Smooth muscle cell (in vitro differentiated cells): ENCODE measurements at regions not wholly inside any gene's neighbourhood (a gene's known extent, or its start where the extent isn't known, plus 50 kb on each side); places are given as distances from the start of the nearest gene placed in this dataset.

Experiments used
- DNase-seq: peaks from one replicate; lab custom pipeline; 2025; ENCODE audit not compliant: unreplicated experiment; lab: John Stamatoyannopoulos, UW
- H2AFZ ChIP-seq: fragments of 200-600 bp; sonication (generic); 2 replicates; pipeline ENCODE4 v1.6.0; 2016; ENCODE audit warnings: antibody characterized with exemption, low read depth, mild to moderate bottlenecking
- H3F3A ChIP-seq: fragments of 200-600 bp; sonication (generic); 2 replicates; pipeline ENCODE4 v1.6.0; 2017; ENCODE audit warnings: antibody characterized with exemption, low read depth
- H3K27ac ChIP-seq: fragments of 200-600 bp; sonication (generic); 2 replicates; pipeline ENCODE4 v1.5.1; 2016; ENCODE audit warnings: low read depth, mild to moderate bottlenecking
- H3K27me3 ChIP-seq: fragments of 200-600 bp; sonication (generic); 2 replicates; pipeline ENCODE4 v1.6.1; 2016; ENCODE audit warnings: low read depth, mild to moderate bottlenecking
- H3K36me3 ChIP-seq: fragments of 200-600 bp; sonication (generic); 2 replicates; pipeline ENCODE4 v1.5.1; 2016; ENCODE audit warnings: low read depth
- H3K4me1 ChIP-seq: fragments of 200-600 bp; sonication (generic); 2 replicates; pipeline ENCODE4 v1.5.1; 2016; ENCODE audit warnings: low read depth
- H3K4me2 ChIP-seq: fragments of 200-600 bp; sonication (generic); 2 replicates; pipeline ENCODE4 v1.6.0; 2016; ENCODE audit warnings: mild to moderate bottlenecking
- H3K4me3 ChIP-seq: fragments of 200-600 bp; sonication (generic); 2 replicates; pipeline ENCODE4 v1.5.1; 2016; ENCODE audit warnings: mild to moderate bottlenecking
- H3K79me2 ChIP-seq: fragments of 200-600 bp; sonication (generic); 2 replicates; pipeline ENCODE4 v1.6.0; 2016; ENCODE audit warnings: low read depth, mild to moderate bottlenecking
- H3K9ac ChIP-seq: fragments of 200-600 bp; sonication (generic); 2 replicates; pipeline ENCODE4 v1.6.0; 2016; ENCODE audit warnings: low read depth
- H3K9me3 ChIP-seq: fragments of 200-600 bp; sonication (generic); replicated peaks from 2 replicates; pipeline ENCODE4 v1.5.1; 2016; ENCODE audit warnings: low read depth
- H4K20me1 ChIP-seq: fragments of 200-600 bp; sonication (generic); 2 replicates; pipeline ENCODE4 v1.6.0; 2016; ENCODE audit warnings: low read depth
- WGBS: methylation state at CpG from one replicate; pipeline ENCODE4 v1.1.7; 2016; ENCODE audit warnings: low lambda C conversion rate; 5-methylcytosine and 5-hydroxymethylcytosine counted together
- TF ChIP-seq, protein P1 (sequence below): fragments of 200-600 bp; sonication (generic); IDR thresholded peaks from 2 replicates; pipeline ENCODE4 v1.5.1; 2017; ENCODE audit warnings: borderline replicate concordance, mild to moderate bottlenecking, antibody characterized with exemption; ENCODE audit not compliant: insufficient read depth, poor library complexity, severe bottlenecking

DNA sequence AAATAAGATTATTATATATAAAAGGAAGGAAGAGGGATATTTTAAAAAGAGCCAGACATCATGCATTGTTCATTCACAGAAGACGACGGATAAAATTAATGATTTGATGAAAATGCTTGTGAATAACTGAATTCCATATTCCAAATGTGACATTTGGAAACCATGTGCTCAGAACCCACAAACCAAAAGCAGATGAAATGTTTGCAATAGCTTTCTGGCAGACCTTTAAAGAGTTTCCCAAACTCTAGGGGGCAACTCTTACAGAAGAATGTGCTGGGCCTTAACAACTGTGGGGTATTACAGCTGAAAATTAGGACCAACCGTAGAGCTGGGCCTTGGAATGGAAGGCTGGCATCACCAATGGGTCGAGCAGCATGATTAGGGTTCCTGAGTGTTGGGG lies 471.0 kb downstream of the EFNA5 start:
- Histone ChIP-seq H3K27me3 (no peaks in the 10 kb centered on the region), H3K79me2 (no peaks in the 10 kb centered on the region), H3K4me2 (no peak overlapping the region), H2AFZ (no peak overlapping the region), H3K27ac (no peak overlapping the region), H4K20me1 (no peaks in the 10 kb centered on the region), H3K36me3 (no peaks in the 10 kb centered on the region), H3K4me3 (no peak overlapping the region), H3K9me3 (no peaks in the 10 kb centered on the region), H3K4me1 (no peaks in the 10 kb centered on the region), H3F3A (no peaks in the 10 kb centered on the region), H3K9ac (no peak overlapping the region)
- WGBS, result 92% methylated on average over 4 of the region's 4 CpGs
- DNase-seq, result no peak
- TF ChIP-seq, protein P1, sequence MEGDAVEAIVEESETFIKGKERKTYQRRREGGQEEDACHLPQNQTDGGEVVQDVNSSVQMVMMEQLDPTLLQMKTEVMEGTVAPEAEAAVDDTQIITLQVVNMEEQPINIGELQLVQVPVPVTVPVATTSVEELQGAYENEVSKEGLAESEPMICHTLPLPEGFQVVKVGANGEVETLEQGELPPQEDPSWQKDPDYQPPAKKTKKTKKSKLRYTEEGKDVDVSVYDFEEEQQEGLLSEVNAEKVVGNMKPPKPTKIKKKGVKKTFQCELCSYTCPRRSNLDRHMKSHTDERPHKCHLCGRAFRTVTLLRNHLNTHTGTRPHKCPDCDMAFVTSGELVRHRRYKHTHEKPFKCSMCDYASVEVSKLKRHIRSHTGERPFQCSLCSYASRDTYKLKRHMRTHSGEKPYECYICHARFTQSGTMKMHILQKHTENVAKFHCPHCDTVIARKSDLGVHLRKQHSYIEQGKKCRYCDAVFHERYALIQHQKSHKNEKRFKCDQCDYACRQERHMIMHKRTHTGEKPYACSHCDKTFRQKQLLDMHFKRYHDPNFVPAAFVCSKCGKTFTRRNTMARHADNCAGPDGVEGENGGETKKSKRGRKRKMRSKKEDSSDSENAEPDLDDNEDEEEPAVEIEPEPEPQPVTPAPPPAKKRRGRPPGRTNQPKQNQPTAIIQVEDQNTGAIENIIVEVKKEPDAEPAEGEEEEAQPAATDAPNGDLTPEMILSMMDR, result no peak

DNA sequence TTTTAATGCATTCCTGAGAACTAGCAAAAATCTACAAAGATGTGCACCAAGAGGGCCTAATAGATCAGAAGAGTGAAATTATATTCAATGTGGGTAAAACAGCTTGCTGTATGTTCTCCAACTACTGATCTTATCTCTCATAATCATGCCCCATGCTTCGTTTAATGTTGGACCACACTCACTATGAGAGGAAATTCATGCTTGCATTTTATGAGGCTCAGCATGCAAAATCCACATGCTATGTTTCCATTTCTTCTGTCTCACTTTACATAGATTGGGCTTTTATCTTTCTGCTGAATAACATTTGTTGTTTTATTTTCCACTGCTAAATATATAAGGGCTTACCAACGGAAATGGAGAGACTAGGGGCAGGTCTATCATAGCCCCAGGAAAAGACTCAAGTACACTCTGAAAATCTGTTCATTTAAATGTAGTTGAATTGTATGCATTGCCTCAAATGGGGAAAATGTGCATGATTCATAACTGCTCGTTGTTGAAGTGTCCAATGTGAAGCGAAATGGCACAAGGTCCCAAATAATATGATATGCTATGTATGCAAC lies 474.2 kb downstream of the EFNA5 start:
- Histone ChIP-seq H3K27me3 (no peaks in the 10 kb centered on the region), H4K20me1 (no peaks in the 10 kb centered on the region), H3K4me3 (no peak overlapping the region), H3K4me1 (no peaks in the 10 kb centered on the region), H3K9ac (no peak overlapping the region), H3K9me3 (no peaks in the 10 kb centered on the region), H2AFZ (no peak overlapping the region), H3K79me2 (no peaks in the 10 kb centered on the region), H3K36me3 (no peaks in the 10 kb centered on the region), H3K27ac (no peak overlapping the region), H3K4me2 (no peak overlapping the region), H3F3A (no peaks in the 10 kb centered on the region)
- no peak for DNase-seq
- WGBS, result 81% methylated on average over 4 of the region's 4 CpGs
- TF ChIP-seq, protein P1, result no peak

DNA sequence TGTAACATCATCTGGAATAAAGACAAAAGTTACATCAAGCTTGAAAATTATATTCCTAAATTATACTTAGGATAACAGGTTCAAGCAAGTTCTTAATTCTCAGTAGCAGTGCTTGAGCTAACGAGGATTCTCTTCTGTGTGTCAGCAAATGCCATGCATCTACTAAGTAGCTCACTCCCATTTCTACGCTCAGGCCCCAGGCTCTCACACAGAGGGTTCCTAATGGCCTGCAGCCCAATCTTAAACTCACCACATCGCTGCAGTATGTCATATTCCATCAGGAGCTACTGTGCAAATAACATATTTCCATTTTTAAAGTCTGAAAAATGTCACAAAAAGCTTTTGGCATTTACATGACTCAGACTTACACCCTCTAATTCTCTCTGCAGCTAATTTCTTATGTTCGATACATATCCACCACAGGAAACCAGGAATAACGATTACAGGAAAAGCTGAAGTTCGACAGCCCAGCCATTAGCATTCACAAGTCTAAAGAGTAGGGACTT lies 474.8 kb downstream of the EFNA5 start:
- no peak overlapping the region for H3K9ac ChIP-seq
- DNase-seq, result no peak
- H3K4me2 ChIP-seq, result no peak overlapping the region
- no peaks in the 10 kb centered on the region for H3K9me3 ChIP-seq
- H3K36me3 ChIP-seq, result no peaks in the 10 kb centered on the region
- H3K4me3 ChIP-seq, result no peak overlapping the region
- TF ChIP-seq, protein P1, result no peak
- no peaks in the 10 kb centered on the region for H4K20me1 ChIP-seq
- no peaks in the 10 kb centered on the region for H3K27me3 ChIP-seq
- no peaks in the 10 kb centered on the region for H3K79me2 ChIP-seq
- H2AFZ ChIP-seq, result no peak overlapping the region
- H3F3A ChIP-seq, result no peaks in the 10 kb centered on the region
- H3K27ac ChIP-seq, result no peak overlapping the region
- H3K4me1 ChIP-seq, result no peaks in the 10 kb centered on the region
- WGBS, result 93% methylated on average over 6 of the region's 6 CpGs

DNA sequence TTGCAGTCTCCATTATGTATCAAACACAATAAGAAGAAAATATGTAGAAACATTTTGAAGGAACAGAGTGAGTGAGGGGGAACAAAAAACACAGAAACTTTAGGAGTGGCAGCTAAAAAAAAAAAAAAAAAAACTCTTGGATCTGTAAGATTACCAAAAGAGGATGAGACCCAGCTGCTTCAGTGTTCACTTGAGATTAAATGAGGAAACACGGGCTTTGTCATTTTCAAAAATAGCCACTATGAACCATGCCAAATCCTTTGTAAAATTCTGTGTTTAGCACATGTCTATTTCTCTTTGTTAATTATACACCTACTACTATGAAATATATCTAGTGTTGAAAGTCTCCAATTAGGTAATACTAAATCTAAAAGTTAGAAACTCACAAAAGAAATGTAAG lies 485.9 kb downstream of the EFNA5 start:
- Histone ChIP-seq H3K27me3 (no peaks in the 10 kb centered on the region), H3K9ac (no peak overlapping the region), H3K4me2 (no peak overlapping the region), H3K27ac (no peak overlapping the region), H3K36me3 (no peaks in the 10 kb centered on the region), H3F3A (no peaks in the 10 kb centered on the region), H3K9me3 (no peaks in the 10 kb centered on the region), H3K4me1 (no peaks in the 10 kb centered on the region), H2AFZ (no peak overlapping the region), H3K79me2 (no peaks in the 10 kb centered on the region), H3K4me3 (no peak overlapping the region), H4K20me1 (no peaks in the 10 kb centered on the region)
- DNase-seq, result no peak
- TF ChIP-seq, protein P1, result no peak
- 88% methylated on average over 1 of the region's 1 CpG for WGBS
